GM20000 (cell line): ENCODE measurements at regions not wholly inside any gene's neighbourhood (a gene's known extent, or its start where the extent isn't known, plus 50 kb on each side); places are given as distances from the start of the nearest gene placed in this dataset.

Experiments
- DNase-seq: peaks from one replicate; pipeline ENCODE4 v3.0.0; 2012; ENCODE audit warnings: low spot score
- TF ChIP-seq, protein P1 (sequence below): IDR thresholded peaks from 2 replicates; pipeline ENCODE4 v1.5.1; 2012; ENCODE audit warnings: mild to moderate bottlenecking, control low read depth; ENCODE audit errors: extremely low read depth, missing control alignments

DNA sequence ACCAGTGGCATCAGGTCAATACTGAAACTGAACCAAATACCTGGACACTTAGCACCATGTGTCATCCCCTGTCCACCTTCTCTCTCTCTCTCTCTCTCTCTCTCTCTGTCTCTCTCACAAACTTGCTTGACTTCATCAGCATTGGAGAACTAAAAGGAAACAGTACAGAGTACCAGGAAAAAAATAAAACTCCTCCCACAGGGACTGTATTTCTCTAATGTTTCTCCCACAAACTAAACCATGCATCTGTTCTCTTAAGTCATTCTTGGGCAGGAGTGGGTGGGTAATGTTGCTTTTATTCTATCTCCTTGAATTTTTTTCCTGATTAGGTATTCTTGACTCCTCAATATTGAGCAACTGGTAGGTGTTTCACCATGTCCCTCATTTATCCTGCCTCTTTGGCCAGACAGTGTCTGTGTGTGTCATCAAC is 112.9 kb upstream of the CACNA1A start:
- DNase-seq, result no peak

GRCh38 chr19:13615890-13616289 is 109.6 kb upstream of the CACNA1A start:
- no peak for DNase-seq
- TF ChIP-seq, protein P1, sequence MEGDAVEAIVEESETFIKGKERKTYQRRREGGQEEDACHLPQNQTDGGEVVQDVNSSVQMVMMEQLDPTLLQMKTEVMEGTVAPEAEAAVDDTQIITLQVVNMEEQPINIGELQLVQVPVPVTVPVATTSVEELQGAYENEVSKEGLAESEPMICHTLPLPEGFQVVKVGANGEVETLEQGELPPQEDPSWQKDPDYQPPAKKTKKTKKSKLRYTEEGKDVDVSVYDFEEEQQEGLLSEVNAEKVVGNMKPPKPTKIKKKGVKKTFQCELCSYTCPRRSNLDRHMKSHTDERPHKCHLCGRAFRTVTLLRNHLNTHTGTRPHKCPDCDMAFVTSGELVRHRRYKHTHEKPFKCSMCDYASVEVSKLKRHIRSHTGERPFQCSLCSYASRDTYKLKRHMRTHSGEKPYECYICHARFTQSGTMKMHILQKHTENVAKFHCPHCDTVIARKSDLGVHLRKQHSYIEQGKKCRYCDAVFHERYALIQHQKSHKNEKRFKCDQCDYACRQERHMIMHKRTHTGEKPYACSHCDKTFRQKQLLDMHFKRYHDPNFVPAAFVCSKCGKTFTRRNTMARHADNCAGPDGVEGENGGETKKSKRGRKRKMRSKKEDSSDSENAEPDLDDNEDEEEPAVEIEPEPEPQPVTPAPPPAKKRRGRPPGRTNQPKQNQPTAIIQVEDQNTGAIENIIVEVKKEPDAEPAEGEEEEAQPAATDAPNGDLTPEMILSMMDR, result no peak

More for the DNA sequence above, 112.9 kb upstream of the CACNA1A start:
- TF ChIP-seq, protein P1, result no peak

DNA sequence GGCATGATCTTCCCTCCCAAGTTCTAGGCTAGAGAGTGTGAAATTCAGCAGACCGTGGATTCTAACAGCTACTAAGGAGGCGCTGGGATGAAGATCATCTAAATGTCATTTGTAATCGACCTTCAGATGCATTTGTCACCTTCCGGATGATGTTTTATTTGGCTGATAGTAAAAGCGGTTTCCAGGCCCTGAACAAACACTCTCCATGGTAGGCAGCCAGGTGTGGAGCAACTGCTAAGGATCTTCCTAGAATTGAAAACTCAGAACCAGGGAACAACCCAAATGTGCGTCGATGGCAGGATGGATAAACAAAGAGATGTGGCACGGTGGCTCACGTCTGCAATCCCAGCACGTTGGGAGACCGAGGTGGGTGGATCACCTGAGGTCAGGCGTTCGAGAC is 107.2 kb upstream of the CACNA1A start:
- DNase-seq, result no peak
- TF ChIP-seq, protein P1, result no peak

DNA sequence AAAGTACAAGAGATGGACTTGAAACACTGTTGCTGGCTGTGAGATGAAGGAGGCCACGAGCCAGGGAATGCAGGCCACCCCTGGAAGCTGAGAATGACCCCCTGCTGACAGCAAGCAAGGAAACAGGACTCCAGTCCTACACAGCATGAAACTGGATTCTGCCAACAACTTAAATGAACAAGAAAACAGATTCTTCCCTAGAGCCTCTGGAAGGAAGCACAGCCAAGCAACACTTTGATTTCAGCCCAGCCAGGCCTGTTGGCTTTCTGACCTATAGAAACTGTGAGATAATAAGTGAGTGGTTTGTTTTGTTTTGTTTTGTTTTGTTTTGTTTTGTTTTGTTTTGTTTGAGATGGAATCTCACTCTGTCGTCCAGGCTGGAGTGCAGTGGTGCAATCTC is 105.3 kb upstream of the CACNA1A start:
- no peak for DNase-seq
- TF ChIP-seq, protein P1, result no peak

DNA sequence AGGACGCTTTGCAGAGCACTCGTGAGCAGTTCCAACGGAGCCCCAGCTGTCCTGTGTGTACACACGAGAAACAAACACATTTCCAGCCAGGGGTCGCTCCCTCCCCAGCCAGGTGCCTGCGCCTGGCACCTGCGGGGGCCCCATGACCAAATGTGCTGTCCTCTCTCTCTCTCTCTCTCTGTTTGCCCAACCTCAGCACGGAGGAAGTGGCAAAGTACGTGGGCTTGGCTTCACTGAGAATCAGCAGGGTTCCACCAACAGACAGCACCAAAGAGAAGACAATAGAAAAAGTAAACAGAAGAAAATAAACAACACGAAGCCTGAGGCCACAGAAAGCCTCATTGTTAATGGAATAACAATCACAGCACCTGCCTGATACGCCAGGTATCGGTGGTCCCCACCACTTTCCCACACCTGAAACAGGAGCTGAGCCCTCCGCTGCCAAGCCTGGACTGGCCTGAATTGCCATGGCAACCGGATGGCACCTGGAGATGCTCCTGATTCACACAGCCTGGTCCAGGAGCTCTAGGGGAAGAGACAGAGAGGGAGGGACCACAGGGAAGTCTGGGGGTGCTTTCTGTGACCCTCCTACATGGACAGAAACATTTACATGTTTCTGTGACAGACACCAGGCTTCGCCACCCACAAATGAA is 103.9 kb upstream of the CACNA1A start:
- no peak for DNase-seq
- TF ChIP-seq, protein P1, result no peak

DNA sequence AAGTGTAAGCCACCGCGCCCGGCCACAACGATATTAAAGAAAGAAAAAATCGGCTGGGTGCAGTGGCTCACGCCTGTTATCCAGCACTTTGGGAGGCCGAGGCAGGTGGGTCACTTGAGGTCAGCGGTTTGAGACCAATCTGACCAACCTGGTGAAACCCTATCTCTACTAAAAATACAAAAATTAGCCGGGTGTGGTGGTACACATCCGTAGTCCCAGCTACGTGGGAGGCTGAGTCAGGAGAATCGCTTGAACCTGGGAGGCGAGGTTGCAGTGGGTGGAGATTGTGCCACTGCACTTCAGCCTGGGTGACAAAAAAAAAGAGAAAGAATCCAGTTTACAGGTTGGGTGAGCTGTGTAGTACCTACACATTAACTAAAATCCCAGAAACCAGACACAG is 99.9 kb upstream of the CACNA1A start:
- DNase-seq, result no peak
- TF ChIP-seq, protein P1, result no peak

DNA sequence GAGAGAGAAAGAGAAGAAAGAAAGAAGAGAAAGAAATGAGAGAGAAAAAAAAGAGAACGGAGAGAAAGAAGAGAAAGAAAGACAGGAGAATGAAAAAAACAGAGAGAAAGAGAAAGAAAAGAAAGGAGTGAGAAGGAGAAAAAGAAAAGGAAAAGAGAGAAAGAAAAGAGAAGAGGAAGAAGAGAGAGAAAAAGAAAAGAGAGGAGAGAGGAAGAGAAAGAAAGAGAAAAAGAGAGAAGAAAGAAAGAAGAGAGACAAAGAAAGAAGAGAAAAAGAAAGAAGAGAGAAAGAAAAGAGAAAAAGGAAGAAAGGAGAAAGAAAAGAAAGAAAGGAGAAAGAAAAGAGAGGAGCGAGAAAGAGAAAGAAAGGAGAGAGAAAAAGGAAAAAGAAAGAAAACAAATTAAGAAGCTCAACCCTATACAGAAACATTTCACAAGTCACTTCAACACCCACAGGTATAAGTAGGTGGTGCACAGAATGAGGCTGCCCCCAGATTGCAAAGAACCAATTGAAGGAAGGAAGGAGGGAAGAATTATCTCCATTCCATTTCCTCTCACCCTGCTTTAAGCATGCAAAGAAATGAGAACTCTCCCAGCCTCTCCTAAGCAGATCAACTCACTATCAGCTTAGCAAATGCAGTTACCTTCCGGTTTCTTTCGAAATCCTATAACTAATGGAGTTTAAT is 98.8 kb upstream of the CACNA1A start:
- TF ChIP-seq, protein P1, result no peak
- DNase-seq, result no peak
